ENCODE measurements at regions not wholly inside any gene's neighbourhood (a gene's known extent, or its start where the extent isn't known, plus 50 kb on each side); places are given as distances from the start of the nearest gene placed in this dataset.

GRCh38 chrX:139106069-139106468, 394.6 kb upstream of the FGF13 start:
- DNase-seq = no peak

GRCh38 chrX:139094671-139095592, 383.4 kb upstream of the FGF13 start:
- peak; percentile 0 for DNase-seq

DNA sequence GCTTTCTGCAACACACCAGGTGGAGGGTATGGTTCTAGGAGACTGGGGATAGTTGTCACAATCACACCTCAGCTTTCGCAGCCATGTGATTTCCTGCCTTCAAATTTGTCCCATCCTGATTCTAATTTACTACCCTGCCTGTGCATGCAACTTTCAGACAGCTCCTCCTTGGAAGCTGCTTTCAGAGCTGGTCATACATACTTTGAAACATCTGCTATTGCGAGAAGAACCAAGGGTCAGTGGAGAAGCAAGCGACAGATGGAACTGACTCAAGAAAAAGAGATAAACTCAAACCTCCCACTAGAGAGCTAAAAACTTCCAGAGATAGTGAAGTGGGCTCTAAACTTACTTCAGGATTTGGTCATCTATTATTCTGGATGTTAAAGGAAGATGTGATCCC, 381.7 kb upstream of the FGF13 start:
- DNase-seq = no peak

- no peak for DNase-seq
These were observed 380.4 kb upstream of the FGF13 start for GRCh38 chrX:139091878-139092277.

DNA sequence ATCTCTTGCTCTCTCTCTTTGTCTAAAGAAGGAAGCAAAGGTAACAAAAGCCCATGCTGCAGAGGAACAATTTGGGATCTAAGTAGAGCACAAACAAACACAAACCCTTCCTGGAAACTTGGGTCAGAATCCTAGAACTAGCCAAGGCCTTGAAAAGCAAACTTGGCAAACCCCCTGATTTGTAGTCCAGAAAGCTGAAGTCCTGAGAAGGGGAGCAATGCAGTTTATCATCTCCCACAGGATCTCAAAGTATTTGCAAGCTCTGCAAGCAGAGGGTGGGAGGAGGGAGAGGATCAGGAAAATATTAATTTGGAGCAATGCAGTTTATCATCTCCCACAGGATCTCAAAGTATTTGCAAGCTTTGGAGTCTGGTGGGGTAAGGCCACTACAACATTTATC, 379.5 kb upstream of the FGF13 start:
- DNase-seq = no peak

- no peak for DNase-seq
These were observed 374.7 kb upstream of the FGF13 start for GRCh38 chrX:139086246-139086645.

GRCh38 chrX:139085404-139085803, 373.9 kb upstream of the FGF13 start:
- DNase-seq = no peak

DNA sequence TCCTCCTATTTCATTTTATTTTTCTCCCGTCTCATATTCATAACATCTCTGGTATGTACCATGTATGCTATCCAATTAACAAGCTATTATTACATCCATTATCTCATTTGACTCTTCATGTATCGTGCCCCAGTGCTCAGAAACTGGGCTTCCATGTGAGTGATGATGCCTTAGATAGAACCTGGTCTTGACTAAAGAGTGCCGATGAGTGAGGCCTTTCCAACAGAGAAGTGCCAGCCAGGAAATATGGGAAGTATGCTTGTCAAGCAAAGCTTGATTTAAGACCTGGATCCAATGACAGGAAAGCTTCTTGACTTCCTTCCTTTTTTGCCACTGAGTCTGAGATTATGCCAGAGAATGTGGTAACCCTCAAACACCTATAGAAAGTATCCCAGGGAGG, 371.7 kb upstream of the FGF13 start:
- no peak for DNase-seq

- DNase-seq = no peak
These were observed 370.4 kb upstream of the FGF13 start for GRCh38 chrX:139081965-139082364.

GRCh38 chrX:139079789-139080188, 368.3 kb upstream of the FGF13 start:
- no peak for DNase-seq

DNA sequence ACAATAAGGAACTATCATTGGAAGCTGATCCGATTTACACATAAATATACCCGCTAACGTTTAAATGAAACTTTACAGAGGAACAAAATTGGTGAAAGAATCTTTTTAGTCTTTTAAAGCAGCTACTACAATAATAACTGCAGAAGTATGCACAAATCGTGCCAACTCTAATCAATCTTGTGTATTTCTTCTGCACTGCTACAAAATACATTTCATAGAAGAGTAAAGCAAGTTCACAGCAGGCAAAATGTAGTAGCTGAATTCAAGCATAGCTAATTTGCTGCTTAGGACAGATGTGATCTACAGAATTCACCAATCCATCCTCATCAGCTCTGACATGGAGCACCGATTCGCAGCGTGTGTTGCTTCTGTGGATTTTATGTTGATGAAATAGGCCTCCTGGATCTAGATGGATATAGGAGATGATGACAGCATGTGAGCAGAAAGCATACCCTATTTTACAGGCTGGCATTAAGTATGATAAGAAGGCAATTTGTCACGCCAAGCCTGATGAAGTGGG, 367.3 kb upstream of the FGF13 start:
- DNase-seq = no peak

- no peak for DNase-seq
These were observed 366.8 kb upstream of the FGF13 start for GRCh38 chrX:139078342-139078741.

DNA sequence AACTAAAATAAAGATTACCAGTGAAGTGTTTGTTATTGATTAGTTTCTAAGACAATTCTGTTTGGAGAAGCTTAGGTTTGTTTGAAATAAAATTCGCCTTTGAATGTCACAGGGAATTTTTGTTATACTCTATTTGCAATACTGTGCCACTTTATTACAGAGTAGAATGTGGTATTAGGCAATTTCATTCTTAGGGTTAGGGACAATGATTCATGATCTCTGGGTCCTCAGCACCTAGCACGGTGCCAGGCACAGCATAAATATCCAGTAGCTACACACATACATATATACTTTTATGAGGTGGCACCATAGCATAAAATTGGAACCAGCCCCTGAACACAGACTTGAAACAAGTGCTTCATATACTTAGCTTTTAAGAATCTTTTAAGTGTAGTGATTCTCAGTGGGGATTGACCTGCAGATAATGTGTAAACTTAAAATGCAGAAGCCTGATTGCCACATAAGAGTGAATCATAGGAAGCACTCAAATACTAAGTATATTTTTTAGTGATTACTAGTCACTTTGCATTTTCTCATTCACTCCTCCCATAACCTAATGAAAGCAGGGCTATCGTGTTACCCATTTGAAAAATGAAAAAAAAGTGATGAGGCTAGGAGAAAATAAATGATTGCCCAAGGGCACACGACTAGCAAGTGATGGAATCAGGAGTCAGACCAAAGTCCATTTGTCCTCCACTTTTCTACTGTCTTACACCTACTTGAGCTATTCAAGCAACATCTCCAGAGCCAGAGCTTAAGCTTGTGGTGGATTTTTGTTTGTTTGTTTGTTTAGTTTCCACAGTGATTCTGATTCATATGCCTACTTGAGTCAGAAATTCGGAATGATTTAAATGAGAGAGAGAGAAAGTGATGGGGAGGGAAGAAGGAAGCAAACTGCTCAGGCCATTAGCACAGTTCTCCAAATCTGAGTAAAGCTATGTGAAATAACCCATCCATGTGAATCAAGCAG, 366.0 kb upstream of the FGF13 start:
- DNase-seq = peak; percentile 17

- no peak for DNase-seq
These were observed 351.8 kb upstream of the FGF13 start for GRCh38 chrX:139063364-139063763.

GRCh38 chrX:139058831-139059495, 347.4 kb upstream of the FGF13 start:
- peak; percentile 3 for DNase-seq

- no peak for DNase-seq
These were observed 340.9 kb upstream of the FGF13 start for GRCh38 chrX:139052461-139052860.

GRCh38 chrX:139049465-139049864, 337.9 kb upstream of the FGF13 start:
- DNase-seq = no peak

DNA sequence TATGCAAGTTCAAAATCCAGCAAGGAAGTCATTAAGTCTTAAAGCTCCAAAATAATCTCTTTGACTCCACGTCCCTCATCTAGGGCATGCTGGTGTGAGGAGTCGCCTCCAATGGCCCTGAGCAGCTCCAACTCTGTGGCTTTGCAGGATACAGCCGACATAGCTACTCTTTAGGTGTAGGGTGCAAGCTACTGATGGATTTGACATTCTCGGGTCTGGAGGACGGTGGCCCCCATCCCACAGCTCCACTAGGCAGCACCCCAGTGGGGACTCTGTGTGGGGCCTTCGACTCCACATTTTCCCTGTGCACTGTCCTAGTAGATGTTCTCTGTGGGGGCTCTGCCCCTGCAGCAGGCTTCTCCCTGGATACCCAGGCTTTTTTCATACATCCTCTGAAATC, 333.2 kb upstream of the FGF13 start:
- DNase-seq = no peak

DNA sequence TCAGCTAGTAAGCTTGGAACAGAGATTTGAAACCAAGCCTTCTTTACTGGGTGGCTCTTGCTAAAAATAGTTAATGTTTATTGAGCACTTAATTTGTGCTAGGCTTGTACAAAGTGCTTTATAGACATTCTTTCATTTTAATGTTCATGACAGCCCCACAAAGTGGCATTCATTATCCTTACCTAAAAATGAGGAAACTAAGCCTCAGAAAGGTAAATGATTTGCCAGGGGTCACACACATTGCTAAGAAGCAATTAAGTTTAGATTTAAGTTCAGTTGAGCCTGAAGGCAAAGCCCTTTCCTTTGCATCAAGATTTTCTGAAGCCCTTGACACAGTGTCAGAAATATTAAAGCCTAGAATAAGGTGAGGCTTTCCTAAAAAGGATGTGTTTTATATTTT, 327.5 kb upstream of the FGF13 start:
- DNase-seq = no peak

DNA sequence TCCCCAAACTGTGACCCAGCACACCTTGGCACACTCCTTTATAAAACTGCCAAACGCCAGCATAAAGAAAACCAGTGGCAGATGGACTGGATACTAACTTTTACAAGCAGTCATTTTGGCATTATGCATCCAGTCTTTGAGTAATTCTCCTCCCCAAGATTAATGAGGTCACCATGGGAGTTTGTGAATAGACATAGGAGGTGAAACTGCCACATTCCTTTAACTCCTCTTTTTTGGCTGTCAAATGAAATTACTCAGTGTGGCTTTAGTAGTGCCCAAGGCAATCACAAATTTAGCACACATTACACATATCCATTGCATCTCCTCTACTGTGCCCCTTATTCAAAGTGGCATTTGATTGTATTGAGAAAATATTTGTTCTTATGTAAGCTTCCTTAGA, 315.3 kb upstream of the FGF13 start:
- DNase-seq = no peak

DNA sequence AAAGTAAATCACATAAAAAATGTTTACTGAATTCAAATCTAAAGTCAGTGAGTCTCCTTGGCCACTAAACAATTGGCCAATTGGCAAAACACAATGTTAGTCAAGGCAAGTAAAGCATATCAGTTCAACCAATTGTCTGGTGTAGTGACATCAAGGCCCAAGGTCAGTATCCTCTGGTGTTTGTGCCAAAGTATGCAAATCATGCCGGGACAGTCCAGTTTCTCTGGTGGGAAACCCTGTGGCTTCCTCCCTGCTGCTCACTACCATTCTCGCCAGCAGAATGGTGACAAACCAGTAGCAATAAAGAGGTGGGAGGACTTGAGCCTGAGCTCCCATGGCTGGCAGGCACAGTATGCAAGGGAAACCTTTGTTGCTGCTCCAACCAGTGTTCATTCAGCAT, 314.9 kb upstream of the FGF13 start:
- DNase-seq = no peak

- no peak for DNase-seq
These were observed 314.3 kb upstream of the FGF13 start for GRCh38 chrX:139025816-139026215.

GRCh38 chrX:139023531-139023930, 312.0 kb upstream of the FGF13 start:
- DNase-seq = no peak

Data from T1000 (cell line).